ENCODE measurements at regions not wholly inside any gene's neighbourhood (a gene's known extent, or its start where the extent isn't known, plus 50 kb on each side); places are given as distances from the start of the nearest gene placed in this dataset.
"Not testable (repeated sequence)": the region's sequence is repeated elsewhere in the genome, so short reads cannot be mapped to it uniquely, and the experiment has no call there.

- DNase-seq, result no peak
Measured at GRCh38 chr16:17977260-17977659, 359.3 kb downstream of the NPIPA8 start.

GRCh38 chr16:17972460-17972943, 364.0 kb downstream of the NPIPA8 start:
- DNase-seq, result no peak

- no peak for DNase-seq
Measured at GRCh38 chr16:17970816-17971331, 365.7 kb downstream of the NPIPA8 start.

GRCh38 chr16:17970157-17970765, 366.3 kb downstream of the NPIPA8 start:
- DNase-seq, result no peak

- no peak for DNase-seq
Measured at GRCh38 chr16:17965133-17965900, 371.2 kb downstream of the NPIPA8 start.

- no peak for DNase-seq
Measured at GRCh38 chr16:17964196-17964595, 372.3 kb downstream of the NPIPA8 start.

- DNase-seq, result no peak
Measured at GRCh38 chr16:17963185-17963836, 373.2 kb downstream of the NPIPA8 start.

- no peak for DNase-seq
Measured at GRCh38 chr16:17962726-17963125, 373.8 kb downstream of the NPIPA8 start.

- DNase-seq, result not testable (repeated sequence)
Measured at GRCh38 chr16:17961822-17962221, 374.7 kb downstream of the NPIPA8 start.

- DNase-seq, result no peak
Measured at GRCh38 chr16:17951378-17951777, 385.2 kb downstream of the NPIPA8 start.

- no peak for DNase-seq
Measured at GRCh38 chr16:17949982-17950250, 386.6 kb downstream of the NPIPA8 start.

- no peak for DNase-seq
Measured at GRCh38 chr16:17949141-17949981, 387.2 kb downstream of the NPIPA8 start.

GRCh38 chr16:17947637-17948036, 388.9 kb downstream of the NPIPA8 start:
- no peak for DNase-seq

GRCh38 chr16:17947165-17947564, 389.4 kb downstream of the NPIPA8 start:
- no peak for DNase-seq

GRCh38 chr16:17945080-17945601, 391.4 kb downstream of the NPIPA8 start:
- DNase-seq, result no peak

- no peak for DNase-seq
Measured at GRCh38 chr16:17944345-17944744, 392.2 kb downstream of the NPIPA8 start.

- DNase-seq, result no peak
Measured at GRCh38 chr16:17942067-17942466, 394.5 kb downstream of the NPIPA8 start.

- no peak for DNase-seq
Measured at GRCh38 chr16:17940584-17941364, 395.8 kb downstream of the NPIPA8 start.

- DNase-seq, result no peak
Measured at GRCh38 chr16:17939723-17940122, 396.8 kb downstream of the NPIPA8 start.

- no peak for DNase-seq
Measured at GRCh38 chr16:17939122-17939536, 397.4 kb downstream of the NPIPA8 start.

- DNase-seq, result no peak
Measured at GRCh38 chr16:17938546-17938945, 398.0 kb downstream of the NPIPA8 start.

All from activated CD4-positive, alpha-beta T cell treated with anti-CD3 and anti-CD28 coated beads for 1 hour (primary cell).